ENCODE measurements at regions not wholly inside any gene's neighbourhood (a gene's known extent, or its start where the extent isn't known, plus 50 kb on each side); places are given as distances from the start of the nearest gene placed in this dataset.

DNA sequence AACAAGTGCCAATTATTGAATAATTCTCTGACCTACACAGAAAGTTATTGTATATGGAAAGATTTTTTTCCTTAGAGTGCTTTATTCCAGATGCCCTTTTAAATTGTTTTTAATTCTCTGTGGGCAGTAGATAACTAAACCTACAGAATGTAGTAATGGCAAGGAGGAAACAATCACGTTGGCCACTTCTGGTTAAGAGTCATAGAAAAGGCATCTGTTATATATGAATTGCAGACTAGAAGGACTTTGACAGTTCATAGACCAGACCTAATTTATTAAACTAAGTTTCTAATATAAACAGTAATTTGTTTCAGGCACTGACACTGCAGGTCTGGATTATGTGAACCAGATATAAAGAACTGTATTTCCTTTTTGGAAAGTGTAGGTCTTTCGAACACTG lies 607.5 kb downstream of the PLCL1 start:
- no peak overlapping the region for H3K4me3 ChIP-seq
- no peaks in the 10 kb centered on the region for H3K27me3 ChIP-seq
- H3K9me3 ChIP-seq = no peaks in the 10 kb centered on the region
- no peak overlapping the region for H3K27ac ChIP-seq
- H3K4me1 ChIP-seq = no peaks in the 10 kb centered on the region
- TF ChIP-seq POLR2A (IDR thresholded peaks at IDR 0.05) (no peak), POLR2AphosphoS5 (IDR thresholded peaks at IDR 0.05) (no peak), EP300 (IDR thresholded peaks at IDR 0.05) (no peak)
- TF ChIP-seq, protein P1, sequence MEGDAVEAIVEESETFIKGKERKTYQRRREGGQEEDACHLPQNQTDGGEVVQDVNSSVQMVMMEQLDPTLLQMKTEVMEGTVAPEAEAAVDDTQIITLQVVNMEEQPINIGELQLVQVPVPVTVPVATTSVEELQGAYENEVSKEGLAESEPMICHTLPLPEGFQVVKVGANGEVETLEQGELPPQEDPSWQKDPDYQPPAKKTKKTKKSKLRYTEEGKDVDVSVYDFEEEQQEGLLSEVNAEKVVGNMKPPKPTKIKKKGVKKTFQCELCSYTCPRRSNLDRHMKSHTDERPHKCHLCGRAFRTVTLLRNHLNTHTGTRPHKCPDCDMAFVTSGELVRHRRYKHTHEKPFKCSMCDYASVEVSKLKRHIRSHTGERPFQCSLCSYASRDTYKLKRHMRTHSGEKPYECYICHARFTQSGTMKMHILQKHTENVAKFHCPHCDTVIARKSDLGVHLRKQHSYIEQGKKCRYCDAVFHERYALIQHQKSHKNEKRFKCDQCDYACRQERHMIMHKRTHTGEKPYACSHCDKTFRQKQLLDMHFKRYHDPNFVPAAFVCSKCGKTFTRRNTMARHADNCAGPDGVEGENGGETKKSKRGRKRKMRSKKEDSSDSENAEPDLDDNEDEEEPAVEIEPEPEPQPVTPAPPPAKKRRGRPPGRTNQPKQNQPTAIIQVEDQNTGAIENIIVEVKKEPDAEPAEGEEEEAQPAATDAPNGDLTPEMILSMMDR (IDR thresholded peaks at IDR 0.05) = no peak
- intact Hi-C loops (cut with DNase I) = no loop called here
- 73 to 76% methylated on average over 2 of the region's 2 CpGs for WGBS, 2 donors
- DNase-seq = no peak
- H3K36me3 ChIP-seq = no peaks in the 10 kb centered on the region

DNA sequence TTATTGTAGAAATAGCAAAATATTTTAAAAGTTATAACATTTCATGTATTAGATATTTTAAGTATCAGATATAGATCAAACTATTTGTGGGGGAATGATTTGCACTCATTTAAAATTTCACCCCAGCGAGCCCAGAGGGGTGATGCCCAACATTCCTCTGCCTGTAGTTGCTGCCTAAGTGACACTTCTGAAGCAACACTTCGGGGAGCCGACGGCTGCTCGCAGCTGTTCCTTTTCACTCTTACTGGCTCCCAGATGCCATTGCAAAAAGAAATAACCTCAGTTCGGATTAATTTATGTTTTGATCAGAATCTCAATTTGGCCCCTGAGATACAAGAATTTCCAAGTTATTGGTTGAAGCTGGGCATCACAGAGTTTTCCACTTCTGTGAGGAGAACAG lies 603.8 kb downstream of the PLCL1 start:
- Histone ChIP-seq H3K27ac (no peak overlapping the region), H3K4me3 (no peak overlapping the region), H3K27me3 (no peaks in the 10 kb centered on the region), H3K9me3 (no peaks in the 10 kb centered on the region), H3K4me1 (no peaks in the 10 kb centered on the region), H3K36me3 (no peaks in the 10 kb centered on the region)
- 75 to 88% methylated on average over 6 of the region's 6 CpGs for WGBS, 2 donors
- TF ChIP-seq POLR2A (IDR thresholded peaks at IDR 0.05) = no peak
- no peak for TF ChIP-seq POLR2AphosphoS5 (IDR thresholded peaks at IDR 0.05)
- TF ChIP-seq EP300 (IDR thresholded peaks at IDR 0.05) = no peak
- TF ChIP-seq, protein P1 (IDR thresholded peaks at IDR 0.05) = no peak
- intact Hi-C loops (cut with DNase I) = no loop called here
- DNase-seq = no peak

DNA sequence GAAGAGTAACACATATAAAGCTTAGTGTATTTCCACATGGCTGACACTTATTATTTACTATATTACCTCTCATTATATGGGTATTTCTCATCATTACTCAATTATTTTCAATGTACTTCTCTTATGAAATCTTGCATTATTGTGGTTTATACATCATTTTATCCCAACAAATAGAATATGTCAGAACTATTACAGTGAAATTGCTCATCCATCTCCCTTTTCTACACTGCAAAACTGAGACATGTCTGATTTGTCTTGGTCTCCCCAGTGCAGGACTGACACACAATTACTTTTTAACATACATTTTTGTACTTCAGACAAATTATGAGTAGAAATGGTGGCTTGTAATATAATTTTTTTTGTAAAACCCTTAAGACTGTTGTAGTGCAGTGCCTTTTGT lies 600.9 kb downstream of the PLCL1 start:
- Histone ChIP-seq H3K27me3 (no peaks in the 10 kb centered on the region), H3K4me1 (no peaks in the 10 kb centered on the region), H3K9me3 (no peaks in the 10 kb centered on the region), H3K4me3 (no peak overlapping the region), H3K27ac (no peak overlapping the region), H3K36me3 (no peaks in the 10 kb centered on the region)
- TF ChIP-seq EP300 (IDR thresholded peaks at IDR 0.05) = no peak
- TF ChIP-seq, protein P1 (IDR thresholded peaks at IDR 0.05) = no peak
- intact Hi-C loops (cut with DNase I) = no loop called here
- no peak for DNase-seq

DNA sequence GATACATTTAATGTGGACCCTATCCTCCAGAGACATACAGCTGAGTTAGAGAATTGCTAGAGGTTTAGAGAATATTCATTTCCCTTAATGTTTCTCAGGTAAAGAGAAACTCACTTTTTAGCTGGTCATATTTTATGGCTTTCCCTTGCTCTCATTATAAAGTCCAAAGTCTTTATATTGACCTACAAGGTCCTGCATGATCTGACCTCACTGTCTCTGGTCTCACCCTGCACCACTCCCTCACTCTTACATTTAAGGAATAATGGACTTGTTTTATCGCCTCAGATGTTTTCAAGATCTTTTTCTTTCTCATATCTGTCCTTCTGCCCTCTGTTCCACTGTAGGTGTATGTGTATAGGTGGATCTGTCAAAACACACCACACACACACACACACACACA lies 597.3 kb downstream of the PLCL1 start:
- no peak for DNase-seq
- Histone ChIP-seq H3K9me3 (no peaks in the 10 kb centered on the region), H3K36me3 (no peaks in the 10 kb centered on the region), H3K27ac (no peak overlapping the region), H3K4me3 (no peak overlapping the region), H3K27me3 (no peaks in the 10 kb centered on the region), H3K4me1 (no peaks in the 10 kb centered on the region)
- TF ChIP-seq POLR2A (IDR thresholded peaks at IDR 0.05) (no peak), EP300 (IDR thresholded peaks at IDR 0.05) (no peak), POLR2AphosphoS5 (IDR thresholded peaks at IDR 0.05) (no peak)
- TF ChIP-seq, protein P1 (IDR thresholded peaks at IDR 0.05) = no peak
- intact Hi-C loops (cut with DNase I) = no loop called here
- 60 to 75% methylated on average over 1 of the region's 1 CpG for WGBS, 2 donors

DNA sequence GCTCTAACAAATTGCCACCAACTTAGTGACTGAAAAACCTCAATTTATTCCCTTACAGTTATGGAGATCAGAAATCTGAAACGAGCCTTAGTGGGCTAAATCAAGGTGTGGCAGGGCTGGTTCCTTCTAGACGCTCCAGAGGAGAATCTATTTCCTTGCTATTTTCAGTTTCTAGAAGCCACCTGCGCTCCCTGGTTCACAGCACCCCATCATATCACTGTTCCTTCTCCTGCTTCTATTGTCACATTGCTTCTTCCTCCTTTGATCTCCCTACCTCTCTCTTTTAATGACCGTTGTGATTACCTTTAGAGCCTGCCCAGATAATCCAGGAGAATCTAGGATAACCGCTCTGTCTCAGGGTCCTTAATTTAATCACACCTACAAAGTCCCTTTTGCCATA lies 596.6 kb downstream of the PLCL1 start:
- TF ChIP-seq, protein P1 (IDR thresholded peaks at IDR 0.05) = no peak
- TF ChIP-seq POLR2AphosphoS5 (IDR thresholded peaks at IDR 0.05) = no peak
- TF ChIP-seq EP300 (IDR thresholded peaks at IDR 0.05) = no peak
- no peak for TF ChIP-seq POLR2A (IDR thresholded peaks at IDR 0.05)
- Histone ChIP-seq H3K27ac (no peak overlapping the region), H3K27me3 (no peaks in the 10 kb centered on the region), H3K4me1 (no peaks in the 10 kb centered on the region), H3K4me3 (no peak overlapping the region), H3K36me3 (no peaks in the 10 kb centered on the region), H3K9me3 (no peaks in the 10 kb centered on the region)
- WGBS, 2 donors = 12 to 49% methylated on average over 5 of the region's 5 CpGs
- no peak for DNase-seq
- intact Hi-C loops (cut with DNase I) = no loop called here

Data from sigmoid colon (tissue), 6 donors.